NT2/D1 (cell line): ENCODE measurements at regions not wholly inside any gene's neighbourhood (a gene's known extent, or its start where the extent isn't known, plus 50 kb on each side); places are given as distances from the start of the nearest gene placed in this dataset.

Experiments
- DNase-seq: peaks from one replicate; pipeline ENCODE4 v3.0.0-alpha.2; 2011; ENCODE audit warnings: low read depth, low spot score
- H3K27me3 ChIP-seq: 2 replicates; pipeline ENCODE4 v1.6.0; 2011; ENCODE audit warnings: mild to moderate bottlenecking; ENCODE audit not compliant: insufficient read length, insufficient read depth
- H3K36me3 ChIP-seq: 2 replicates; pipeline ENCODE4 v1.6.1; 2011; ENCODE audit warnings: mild to moderate bottlenecking, low read length, mixed read lengths; ENCODE audit not compliant: insufficient read depth, insufficient read length
- H3K4me1 ChIP-seq: 2 replicates; pipeline ENCODE4 v1.5.1; 2011; ENCODE audit not compliant: insufficient read depth, insufficient read length
- H3K4me3 ChIP-seq: 2 replicates; pipeline ENCODE4 v1.5.1; 2011; ENCODE audit warnings: low read depth; ENCODE audit not compliant: insufficient read length
- H3K9ac ChIP-seq: 2 replicates; pipeline ENCODE4 v1.6.0; 2011; ENCODE audit warnings: low read depth; ENCODE audit not compliant: insufficient read length
- H3K9me3 ChIP-seq: 2 replicates; pipeline ENCODE4 v1.5.1; 2011; ENCODE audit warnings: mild to moderate bottlenecking, low read length; ENCODE audit not compliant: insufficient read depth
- SUZ12 ChIP-seq: IDR thresholded peaks from 2 replicates; pipeline ENCODE4 v1.6.1; 2011; ENCODE audit not compliant: insufficient read length, insufficient read depth; ENCODE audit errors: extremely low read depth
- YY1 ChIP-seq: IDR thresholded peaks from 2 replicates; pipeline ENCODE4 v1.6.1; 2011; ENCODE audit not compliant: insufficient read length, insufficient read depth
- ZNF274 ChIP-seq: IDR thresholded peaks from 2 replicates; pipeline ENCODE4 v1.6.1; 2011; ENCODE audit warnings: mild to moderate bottlenecking, low read depth, low read length

GRCh38 chr3:127450331-127450730, 140.2 kb downstream of the TPRA1 start:
- H3K4me1 ChIP-seq: peaks cover 4% of the 10 kb centered on the region

DNA sequence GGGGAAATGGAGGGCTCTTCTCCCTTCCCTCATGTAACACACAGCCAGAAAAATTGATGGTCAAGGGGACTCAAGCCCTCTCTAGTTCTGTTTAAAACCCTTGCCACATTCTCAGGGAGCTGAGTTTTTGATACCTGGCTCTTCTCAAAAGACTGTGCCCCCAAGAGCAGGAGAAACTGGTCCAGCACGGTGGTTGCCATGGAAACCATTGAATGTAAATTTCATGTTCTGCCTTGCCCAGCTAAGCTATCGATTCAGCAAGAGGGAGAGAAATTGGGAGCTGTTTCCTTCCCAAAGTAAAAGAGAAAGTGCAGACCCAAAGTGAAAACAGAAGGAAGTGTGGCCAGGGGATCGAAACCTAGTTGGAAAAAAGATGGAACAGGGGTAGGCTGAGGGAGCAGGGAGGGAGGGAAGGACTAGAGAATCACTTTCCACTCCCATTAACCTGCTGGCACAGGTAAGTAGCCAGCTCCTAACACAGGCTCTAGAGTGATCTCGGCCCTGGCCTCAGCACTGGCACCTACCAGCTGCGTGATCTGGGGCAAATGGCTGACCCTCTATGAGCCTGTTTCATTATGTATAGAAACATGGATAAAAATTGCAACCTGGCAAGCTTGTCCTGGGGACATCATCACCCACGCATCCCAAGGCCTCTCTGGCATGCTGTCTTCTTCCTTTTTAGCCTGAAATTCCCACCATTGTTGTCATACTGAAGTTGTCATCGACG, 140.9 kb downstream of the TPRA1 start:
- Histone ChIP-seq H3K9me3 (no peaks in the 10 kb centered on the region), H3K4me3 (no peak overlapping the region), H3K4me1 (no peaks in the 10 kb centered on the region), H3K27me3 (peaks cover 23% of the 10 kb centered on the region), H3K9ac (no peak overlapping the region), H3K36me3 (no peaks in the 10 kb centered on the region)
- no peak for DNase-seq
- no peak for TF ChIP-seq ZNF274
- TF ChIP-seq SUZ12: no peak
- no peak for TF ChIP-seq YY1

More at GRCh38 chr3:127450331-127450730, 140.2 kb downstream of the TPRA1 start:
- Histone ChIP-seq H3K9me3 (no peaks in the 10 kb centered on the region), H3K36me3 (no peaks in the 10 kb centered on the region), H3K27me3 (peaks cover 30% of the 10 kb centered on the region), H3K9ac (no peak overlapping the region), H3K4me3 (no peak overlapping the region)
- DNase-seq: no peak
- no peak for TF ChIP-seq ZNF274
- no peak for TF ChIP-seq SUZ12
- TF ChIP-seq YY1: no peak

- Histone ChIP-seq H3K9ac (no peak overlapping the region), H3K4me3 (no peak overlapping the region), H3K36me3 (no peaks in the 10 kb centered on the region), H3K27me3 (peaks cover 13% of the 10 kb centered on the region), H3K4me1 (no peaks in the 10 kb centered on the region), H3K9me3 (no peaks in the 10 kb centered on the region)
- DNase-seq: no peak
- TF ChIP-seq YY1 (no peak), ZNF274 (no peak), SUZ12 (no peak)
Measured at GRCh38 chr3:127448671-127449070, 141.9 kb downstream of the TPRA1 start.

DNA sequence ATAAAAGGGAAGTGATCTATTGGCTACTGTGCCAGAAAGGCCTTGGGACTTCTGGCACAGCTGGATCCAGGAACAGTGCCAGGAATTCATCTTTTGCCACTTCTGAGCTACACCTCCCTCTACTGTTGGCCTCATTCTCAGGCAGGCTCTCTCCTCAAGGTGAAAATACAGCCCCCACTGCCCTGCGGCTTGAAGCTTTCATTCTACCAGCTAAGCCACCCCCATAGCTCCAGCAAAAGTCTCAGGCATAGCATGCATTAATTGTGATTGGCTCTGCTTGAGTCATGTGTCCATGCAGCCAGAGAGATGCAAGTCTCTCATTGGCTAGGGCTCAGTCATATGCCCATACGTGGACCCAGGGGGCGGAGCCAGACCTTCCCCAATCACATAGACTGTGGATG, 142.4 kb downstream of the TPRA1 start:
- H3K9ac ChIP-seq: no peak overlapping the region
- no peaks in the 10 kb centered on the region for H3K9me3 ChIP-seq
- no peaks in the 10 kb centered on the region for H3K4me1 ChIP-seq
- no peak overlapping the region for H3K4me3 ChIP-seq
- H3K27me3 ChIP-seq: peaks cover 9% of the 10 kb centered on the region
- H3K36me3 ChIP-seq: no peaks in the 10 kb centered on the region
- no peak for TF ChIP-seq ZNF274
- no peak for TF ChIP-seq SUZ12
- TF ChIP-seq YY1: no peak
- no peak for DNase-seq

DNA sequence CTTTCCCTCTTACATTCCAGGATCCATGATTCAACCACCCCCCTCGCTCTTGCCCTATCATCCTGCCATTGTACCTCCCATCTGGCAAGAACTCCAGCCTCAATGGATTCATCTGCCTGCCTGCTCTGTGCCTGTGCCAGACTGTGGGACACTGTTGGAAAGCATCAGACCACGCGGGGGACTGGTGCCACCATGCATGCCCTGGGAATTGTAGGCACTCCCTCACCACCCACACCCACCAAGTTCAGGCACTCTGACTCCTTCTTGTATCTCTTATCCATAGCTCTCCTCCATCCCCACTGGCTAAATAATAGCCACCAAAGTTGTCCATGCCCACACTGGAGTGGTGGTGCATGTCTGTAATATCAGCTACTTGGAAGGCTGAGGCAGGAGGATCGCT, 143.8 kb downstream of the TPRA1 start:
- peaks cover 5% of the 10 kb centered on the region for H3K27me3 ChIP-seq
- H3K4me3 ChIP-seq: no peak overlapping the region
- H3K36me3 ChIP-seq: no peaks in the 10 kb centered on the region
- no peaks in the 10 kb centered on the region for H3K4me1 ChIP-seq
- no peaks in the 10 kb centered on the region for H3K9me3 ChIP-seq
- no peak for DNase-seq
- no peak for TF ChIP-seq SUZ12
- no peak for TF ChIP-seq YY1
- TF ChIP-seq ZNF274: no peak
- no peak overlapping the region for H3K9ac ChIP-seq

- no peaks in the 10 kb centered on the region for H3K4me1 ChIP-seq
- H3K36me3 ChIP-seq: no peaks in the 10 kb centered on the region
- no peaks in the 10 kb centered on the region for H3K9me3 ChIP-seq
- H3K4me3 ChIP-seq: no peak overlapping the region
- H3K27me3 ChIP-seq: peaks cover 5% of the 10 kb centered on the region
- TF ChIP-seq YY1 (no peak), ZNF274 (no peak), SUZ12 (no peak)
- H3K9ac ChIP-seq: no peak overlapping the region
- no peak for DNase-seq
Measured at GRCh38 chr3:127445581-127446343, 144.8 kb downstream of the TPRA1 start.

- Histone ChIP-seq H3K4me3 (no peak overlapping the region), H3K27me3 (peaks cover 3% of the 10 kb centered on the region), H3K9me3 (no peaks in the 10 kb centered on the region), H3K9ac (no peak overlapping the region), H3K36me3 (no peaks in the 10 kb centered on the region), H3K4me1 (no peaks in the 10 kb centered on the region)
- DNase-seq: no peak
- no peak for TF ChIP-seq YY1
- no peak for TF ChIP-seq SUZ12
- no peak for TF ChIP-seq ZNF274
Measured at GRCh38 chr3:127444761-127445160, 145.8 kb downstream of the TPRA1 start.
